GM23248 (cell line): ENCODE measurements at regions not wholly inside any gene's neighbourhood (a gene's known extent, or its start where the extent isn't known, plus 50 kb on each side); places are given as distances from the start of the nearest gene placed in this dataset.

ENCODE experiments used
- DNase-seq: peaks from one replicate; pipeline ENCODE4 v3.0.0-alpha.2; 2015
- H2AFZ ChIP-seq: fragments of 200-600 bp; sonication (generic); 2 replicates; pipeline ENCODE4 v1.6.1; 2016; ENCODE audit warnings: antibody characterized with exemption
- H3F3A ChIP-seq: fragments of 200-600 bp; sonication (generic); 2 replicates; pipeline ENCODE4 v1.6.1; 2016; ENCODE audit warnings: mild to moderate bottlenecking, antibody characterized with exemption, mixed run types; ENCODE audit not compliant: insufficient read depth
- H3K27ac ChIP-seq: fragments of 200-600 bp; sonication (generic); 2 replicates; pipeline ENCODE4 v1.5.1; 2016; ENCODE audit warnings: mild to moderate bottlenecking
- H3K27me3 ChIP-seq: fragments of 200-600 bp; sonication (generic); replicated peaks from 2 replicates; pipeline ENCODE4 v1.6.1; 2016; ENCODE audit warnings: mild to moderate bottlenecking; ENCODE audit not compliant: insufficient read depth
- H3K36me3 ChIP-seq: fragments of 200-600 bp; sonication (generic); 2 replicates; pipeline ENCODE4 v1.6.1; 2016; ENCODE audit warnings: low read depth, mild to moderate bottlenecking
- H3K4me1 ChIP-seq: fragments of 200-600 bp; sonication (generic); 2 replicates; pipeline ENCODE4 v1.6.1; 2016; ENCODE audit warnings: mild to moderate bottlenecking; ENCODE audit not compliant: insufficient read depth
- H3K4me2 ChIP-seq: fragments of 200-600 bp; sonication (generic); one replicate; pipeline ENCODE4 v1.6.1; 2016; ENCODE audit warnings: mild to moderate bottlenecking; ENCODE audit not compliant: unreplicated experiment
- H3K4me3 ChIP-seq: fragments of 200-600 bp; sonication (generic); 2 replicates; pipeline ENCODE4 v1.5.1; 2016; ENCODE audit warnings: mild to moderate bottlenecking
- H3K79me2 ChIP-seq: fragments of 200-600 bp; sonication (generic); 2 replicates; pipeline ENCODE4 v1.6.1; 2016; ENCODE audit warnings: mild to moderate bottlenecking; ENCODE audit not compliant: insufficient read depth
- H3K9ac ChIP-seq: fragments of 200-600 bp; sonication (generic); 2 replicates; pipeline ENCODE4 v1.6.1; 2016; ENCODE audit warnings: mild to moderate bottlenecking
- H3K9me2 ChIP-seq: fragments of 200-600 bp; sonication (generic); 2 replicates; pipeline ENCODE4 v1.6.1; 2016; ENCODE audit warnings: mixed run types, mild to moderate bottlenecking, moderate library complexity; ENCODE audit not compliant: insufficient read depth
- H3K9me3 ChIP-seq: fragments of 200-600 bp; sonication (generic); one replicate; pipeline ENCODE4 v1.6.1; 2017; ENCODE audit warnings: low read depth
- H4K20me1 ChIP-seq: fragments of 200-600 bp; sonication (generic); 2 replicates; pipeline ENCODE4 v1.6.0; 2016; ENCODE audit not compliant: insufficient read depth
- EZH2 ChIP-seq: fragments of 200-600 bp; sonication (generic); IDR thresholded peaks from 2 replicates; pipeline ENCODE4 v1.6.1; 2018; ENCODE audit warnings: antibody characterized with exemption, mild to moderate bottlenecking; ENCODE audit not compliant: insufficient read depth, poor library complexity, severe bottlenecking
- EZH2phosphoT487 ChIP-seq: fragments of 200-600 bp; sonication (generic); IDR thresholded peaks from 2 replicates; pipeline ENCODE4 v1.6.1; 2018; ENCODE audit warnings: antibody characterized with exemption, moderate library complexity, mild to moderate bottlenecking, low read depth; ENCODE audit not compliant: insufficient read depth
- WGBS, 2 experiments: methylation state at CpG; one replicate each; pipeline ENCODE4 v1.1.6; 2015 to 2017; ENCODE audit warnings: low lambda C conversion rate in 2 of 2, low coverage in 1 of 2; ENCODE audit errors: missing lambda C conversion rate in 2 of 2; 5-methylcytosine and 5-hydroxymethylcytosine counted together
- in situ Hi-C: fragments of 300-500 bp; cut with MboI; formaldehyde crosslinking; loops from 2 replicates; pipeline ENCODE4 v1.15.0; 2020

- Histone ChIP-seq H3K4me2 (no peak overlapping the region), H3F3A (no peaks in the 10 kb centered on the region), H3K27me3 (no peaks in the 10 kb centered on the region; the same call in 1 of the 2 replicates), H3K36me3 (no peaks in the 10 kb centered on the region), H3K9me3 (no peaks in the 10 kb centered on the region), H3K9me2 (no peaks in the 10 kb centered on the region), H4K20me1 (no peaks in the 10 kb centered on the region), H3K4me1 (no peaks in the 10 kb centered on the region), H3K4me3 (no peak overlapping the region), H3K9ac (no peak overlapping the region), H3K27ac (no peak overlapping the region), H2AFZ (no peak overlapping the region), H3K79me2 (no peaks in the 10 kb centered on the region)
- WGBS, 2 experiments = 14 to 17% methylated on average over 3 of the region's 3 CpGs
- in situ Hi-C loops = no loop called here
- DNase-seq = no peak
- TF ChIP-seq EZH2phosphoT487 (no peak), EZH2 (no peak)
Measured at GRCh38 chr6:90687775-90688380, 101.0 kb upstream of the MAP3K7 start.

GRCh38 chr6:90681863-90682262 is 95.0 kb upstream of the MAP3K7 start:
- no peak overlapping the region for H3K9ac ChIP-seq
- no peak overlapping the region for H2AFZ ChIP-seq
- in situ Hi-C loops = no loop called here
- H3K4me1 ChIP-seq = no peaks in the 10 kb centered on the region
- H3K27me3 ChIP-seq = no peaks in the 10 kb centered on the region; the same call in 1 of the 2 replicates
- WGBS, 2 experiments = 20 to 25% methylated on average over 2 of the region's 2 CpGs
- no peak overlapping the region for H3K27ac ChIP-seq
- no peaks in the 10 kb centered on the region for H3K9me2 ChIP-seq
- no peak overlapping the region for H3K4me3 ChIP-seq
- no peaks in the 10 kb centered on the region for H4K20me1 ChIP-seq
- no peak for DNase-seq
- no peaks in the 10 kb centered on the region for H3F3A ChIP-seq
- H3K79me2 ChIP-seq = no peaks in the 10 kb centered on the region
- TF ChIP-seq EZH2 (no peak), EZH2phosphoT487 (no peak)
- no peak overlapping the region for H3K4me2 ChIP-seq
- H3K36me3 ChIP-seq = no peaks in the 10 kb centered on the region
- H3K9me3 ChIP-seq = no peaks in the 10 kb centered on the region

GRCh38 chr6:90678049-90678779 is 91.3 kb upstream of the MAP3K7 start:
- Histone ChIP-seq H3K36me3 (no peaks in the 10 kb centered on the region), H3K4me1 (no peaks in the 10 kb centered on the region), H3K9me2 (no peaks in the 10 kb centered on the region), H2AFZ (no peak overlapping the region), H3K79me2 (no peaks in the 10 kb centered on the region), H3K9ac (no peak overlapping the region), H4K20me1 (no peaks in the 10 kb centered on the region), H3K27ac (no peak overlapping the region), H3K4me3 (no peak overlapping the region), H3F3A (no peaks in the 10 kb centered on the region), H3K27me3 (peaks cover 3% of the 10 kb centered on the region; the same call in 1 of the 2 replicates), H3K4me2 (no peak overlapping the region), H3K9me3 (no peaks in the 10 kb centered on the region)
- in situ Hi-C loops = no loop called here
- no peak for TF ChIP-seq EZH2phosphoT487
- TF ChIP-seq EZH2 = no peak
- WGBS, 2 experiments = 10% methylated on average over 10 of the region's 10 CpGs
- no peak for DNase-seq

- in situ Hi-C loops = no loop called here
- Histone ChIP-seq H3K79me2 (no peaks in the 10 kb centered on the region), H3K4me2 (no peak overlapping the region), H3K4me3 (no peak overlapping the region), H3K4me1 (no peaks in the 10 kb centered on the region), H3K9me2 (no peaks in the 10 kb centered on the region), H3F3A (no peaks in the 10 kb centered on the region), H3K36me3 (no peaks in the 10 kb centered on the region), H3K27ac (no peak overlapping the region), H3K9ac (no peak overlapping the region), H2AFZ (no peak overlapping the region), H3K27me3 (peaks cover 3% of the 10 kb centered on the region; the same call in 1 of the 2 replicates), H4K20me1 (no peaks in the 10 kb centered on the region), H3K9me3 (no peaks in the 10 kb centered on the region)
- no peak for DNase-seq
- TF ChIP-seq EZH2 (no peak), EZH2phosphoT487 (no peak)
- 0 to 4% methylated on average over 4 of the region's 4 CpGs for WGBS, 2 experiments
Measured at GRCh38 chr6:90677440-90677839, 90.6 kb upstream of the MAP3K7 start.
